H9 (cell line): ENCODE measurements at regions not wholly inside any gene's neighbourhood (a gene's known extent, or its start where the extent isn't known, plus 50 kb on each side); places are given as distances from the start of the nearest gene placed in this dataset.

ENCODE experiments used
- DNase-seq: peaks from one replicate; pipeline ENCODE4 v3.0.0-alpha.2; 2017
- H2AFZ ChIP-seq: one replicate; pipeline ENCODE4 v1.6.1; 2013; ENCODE audit warnings: mild to moderate bottlenecking, low read length, control low read depth, moderate library complexity
- H2AK5ac ChIP-seq: 2 replicates; pipeline ENCODE4 v1.6.1; 2013; ENCODE audit warnings: low read length, control low read depth, mixed read lengths; ENCODE audit not compliant: insufficient read length
- H2BK120ac ChIP-seq: one replicate; pipeline ENCODE4 v1.6.1; 2013; ENCODE audit warnings: low read depth, mild to moderate bottlenecking, low read length, control low read depth, inconsistent platforms; ENCODE audit not compliant: poor library complexity, severe bottlenecking
- H2BK12ac ChIP-seq: 2 replicates; pipeline ENCODE4 v1.6.1; 2013; ENCODE audit warnings: low read length, control low read depth, mixed read lengths, low read depth; ENCODE audit not compliant: insufficient read length
- H2BK15ac ChIP-seq: 2 replicates; pipeline ENCODE4 v1.6.1; 2013; ENCODE audit warnings: low read depth, low read length, control low read depth
- H2BK20ac ChIP-seq: one replicate; pipeline ENCODE4 v1.6.1; 2013; ENCODE audit warnings: low read depth, mild to moderate bottlenecking, low read length, control low read depth, inconsistent platforms; ENCODE audit not compliant: poor library complexity, severe bottlenecking
- H2BK5ac ChIP-seq: 2 replicates; pipeline ENCODE4 v1.6.1; 2013; ENCODE audit warnings: low read length, control low read depth, mixed read lengths; ENCODE audit not compliant: insufficient read length
- H3K14ac ChIP-seq: 2 replicates; pipeline ENCODE4 v1.6.1; 2013; ENCODE audit warnings: low read length, control low read depth; ENCODE audit not compliant: insufficient read depth
- H3K18ac ChIP-seq: 2 replicates; pipeline ENCODE4 v1.6.1; 2013; ENCODE audit warnings: low read depth, mild to moderate bottlenecking, mixed read lengths, low read length, control low read depth; ENCODE audit not compliant: insufficient read length
- H3K23ac ChIP-seq: 2 replicates; pipeline ENCODE4 v1.6.1; 2013; ENCODE audit warnings: low read length, control low read depth, mixed read lengths, low read depth; ENCODE audit not compliant: insufficient read length
- H3K23me2 ChIP-seq: 2 replicates; pipeline ENCODE4 v1.6.1; 2013; ENCODE audit warnings: low read depth, mild to moderate bottlenecking, mixed read lengths, low read length, control low read depth; ENCODE audit not compliant: insufficient read length, poor library complexity, severe bottlenecking
- H3K27ac ChIP-seq: 2 replicates; pipeline ENCODE4 v1.5.1; 2013; ENCODE audit warnings: low read length, control low read depth, mixed read lengths, low read depth; ENCODE audit not compliant: insufficient read length
- H3K27me3 ChIP-seq: 2 replicates; pipeline ENCODE4 v1.6.1; 2013; ENCODE audit warnings: low read length, control low read depth, inconsistent platforms; ENCODE audit not compliant: insufficient read depth
- H3K4ac ChIP-seq: 2 replicates; pipeline ENCODE4 v1.6.1; 2013; ENCODE audit warnings: low read depth, mild to moderate bottlenecking, control low read depth, inconsistent platforms, low read length, moderate library complexity
- H3K4me1 ChIP-seq: 2 replicates; pipeline ENCODE4 v1.6.1; 2013; ENCODE audit warnings: low read length, control low read depth, inconsistent platforms; ENCODE audit not compliant: insufficient read depth
- H3K4me2 ChIP-seq: 2 replicates; pipeline ENCODE4 v1.6.1; 2013; ENCODE audit warnings: low read length, control low read depth, mixed read lengths; ENCODE audit not compliant: insufficient read length, insufficient read depth
- H3K56ac ChIP-seq: 2 replicates; pipeline ENCODE4 v1.6.1; 2013; ENCODE audit warnings: low read depth, mild to moderate bottlenecking, mixed read lengths, low read length, control low read depth; ENCODE audit not compliant: insufficient read length
- H3K79me1 ChIP-seq: 2 replicates; pipeline ENCODE4 v1.6.1; 2013; ENCODE audit warnings: low read depth, mild to moderate bottlenecking, moderate library complexity, low read length, control low read depth, inconsistent platforms; ENCODE audit not compliant: insufficient read depth, poor library complexity, severe bottlenecking
- H3K79me2 ChIP-seq: 2 replicates; pipeline ENCODE4 v1.6.1; 2013; ENCODE audit warnings: low read length, control low read depth, inconsistent platforms; ENCODE audit not compliant: insufficient read depth
- H3K9ac ChIP-seq: 2 replicates; pipeline ENCODE4 v1.6.1; 2013; ENCODE audit warnings: low read length, control low read depth, mixed read lengths; ENCODE audit not compliant: insufficient read length; ENCODE audit errors: extremely low read depth
- H3K9me3 ChIP-seq: one replicate; pipeline ENCODE4 v1.6.1; 2013; ENCODE audit warnings: low read depth, low read length, inconsistent platforms; ENCODE audit not compliant: control insufficient read depth
- H3T11ph ChIP-seq: one replicate; pipeline ENCODE4 v1.6.1; 2013; ENCODE audit warnings: mild to moderate bottlenecking, low read length, control low read depth, inconsistent platforms
- H4K20me1 ChIP-seq: one replicate; pipeline ENCODE4 v1.6.1; 2013; ENCODE audit not compliant: control insufficient read depth, insufficient read length, insufficient read depth
- H4K5ac ChIP-seq: 2 replicates; pipeline ENCODE4 v1.6.1; 2013; ENCODE audit warnings: low read depth, mild to moderate bottlenecking, mixed read lengths, low read length, control low read depth; ENCODE audit not compliant: insufficient read length
- H4K8ac ChIP-seq: replicated peaks from 2 replicates; pipeline ENCODE4 v1.6.1; 2013; ENCODE audit warnings: low read length, control low read depth, mixed read lengths, low read depth; ENCODE audit not compliant: insufficient read length
- H4K91ac ChIP-seq: 2 replicates; pipeline ENCODE4 v1.6.1; 2013; ENCODE audit warnings: low read depth, mild to moderate bottlenecking, moderate library complexity, mixed read lengths, low read length, control low read depth; ENCODE audit not compliant: insufficient read length
- H3K27ac Mint-ChIP-seq, 3 experiments: 2 replicates in 2 of 3; 3 replicates in 1 of 3; pipeline ENCODE4 v1.8.0; 2020 to 2021; ENCODE audit warnings: mixed read lengths in 3 of 3, mild to moderate bottlenecking in 1 of 3, moderate library complexity in 1 of 3
- H3K27me3 Mint-ChIP-seq: 2 replicates; pipeline ENCODE4 v1.8.0; 2021; ENCODE audit warnings: low read depth, mild to moderate bottlenecking, moderate library complexity, mixed read lengths
- H3K36me3 Mint-ChIP-seq, 3 experiments: 2 replicates in 2 of 3; 3 replicates in 1 of 3; pipeline ENCODE4 v1.8.0; 2020 to 2021; ENCODE audit warnings: low read depth in 3 of 3, mixed read lengths in 3 of 3; ENCODE audit not compliant: insufficient read depth in 1 of 3
- H3K4me1 Mint-ChIP-seq, 2 experiments: 2 replicates each; pipeline ENCODE4 v1.8.0; 2020; ENCODE audit warnings: mixed read lengths in 2 of 2
- H3K4me3 Mint-ChIP-seq, 2 experiments: 2 replicates in 1 of 2; 3 replicates in 1 of 2; pipeline ENCODE4 v1.8.0; 2020 to 2021; ENCODE audit warnings: mild to moderate bottlenecking in 2 of 2, mixed read lengths in 2 of 2, moderate library complexity in 1 of 2
- H3K9me3 Mint-ChIP-seq, 2 experiments: 2 replicates in 1 of 2; 3 replicates in 1 of 2; pipeline ENCODE4 v1.8.0; 2020; ENCODE audit warnings: mild to moderate bottlenecking in 2 of 2, mixed read lengths in 2 of 2, moderate library complexity in 1 of 2
- WGBS: extraction: QIAGEN DNeasy Blood & Tissue Kit; methylation state at CpG from one replicate; pipeline ENCODE4 v1.1.7; 2013; ENCODE audit warnings: missing lambda C conversion rate, low lambda C conversion rate, mixed read lengths; ENCODE audit not compliant: insufficient read length; ENCODE audit errors: extremely low coverage; 5-methylcytosine and 5-hydroxymethylcytosine counted together
- TF ChIP-seq, protein P1 (sequence below): fragments of 200-600 bp; sonication (generic); conservative IDR thresholded peaks from 3 replicates; pipeline ENCODE4 v1.8.0; 2021; ENCODE audit warnings: antibody characterized with exemption, mild to moderate bottlenecking

DNA sequence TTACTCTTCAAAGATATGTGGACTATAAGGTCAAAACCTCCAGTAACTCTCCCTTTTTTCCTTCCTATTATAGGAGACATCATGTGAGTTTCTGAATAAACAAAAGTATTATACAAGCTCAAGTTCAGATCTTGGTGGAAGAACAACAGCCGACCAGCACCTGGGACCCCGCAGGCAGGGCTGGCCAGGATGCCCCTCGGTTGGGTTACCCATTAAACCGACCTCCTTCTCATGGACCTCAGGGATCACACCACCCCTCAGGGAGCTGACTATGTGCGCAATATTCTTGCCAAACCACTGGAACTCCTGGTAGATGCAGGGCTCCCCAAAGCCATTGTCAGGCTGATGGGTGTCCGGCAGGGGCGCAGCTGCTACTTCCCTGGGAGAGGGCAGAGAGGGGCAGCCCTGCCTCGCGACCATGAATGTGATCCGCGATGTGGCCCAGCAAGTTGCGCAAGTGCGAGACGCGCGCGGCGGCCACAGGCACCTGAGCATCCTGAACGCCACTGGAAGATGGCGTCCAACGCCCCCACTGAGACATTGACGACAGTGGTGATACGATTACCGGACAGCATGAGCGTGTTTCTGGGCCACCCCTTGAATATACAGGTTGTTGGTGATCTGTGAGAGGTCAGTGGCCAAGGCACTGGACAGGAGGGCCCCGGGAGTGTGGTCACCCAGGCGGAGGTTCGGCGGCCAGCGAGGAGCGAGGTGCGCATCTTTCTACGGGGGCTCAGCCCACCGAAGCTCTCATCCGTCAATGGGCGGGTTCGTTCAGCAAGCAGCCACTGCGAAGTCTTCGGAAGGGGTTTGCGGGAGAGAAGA lies 161.3 kb downstream of the IPMK start:
- Histone ChIP-seq H3K23ac (no peak overlapping the region), H3K4me1 (no peaks in the 10 kb centered on the region), H3K23me2 (no peaks in the 10 kb centered on the region), H2AK5ac (no peak overlapping the region), H3K27ac (no peak overlapping the region), H4K91ac (no peak overlapping the region), H2BK120ac (no peak overlapping the region), H3K18ac (no peak overlapping the region), H3K56ac (no peak overlapping the region), H3K79me1 (no peaks in the 10 kb centered on the region), H2AFZ (no peak overlapping the region), H3K27me3 (no peaks in the 10 kb centered on the region), H2BK20ac (no peak overlapping the region), H3K9ac (no peak overlapping the region), H2BK12ac (no peak overlapping the region), H3K4me2 (no peak overlapping the region), H3K9me3 (no peaks in the 10 kb centered on the region), H3T11ph (no peak overlapping the region), H4K8ac (no peak overlapping the region), H2BK5ac (no peak overlapping the region), H2BK15ac (no peak overlapping the region), H3K4ac (no peak overlapping the region), H3K79me2 (no peaks in the 10 kb centered on the region), H3K14ac (no peak overlapping the region), H4K5ac (no peak overlapping the region), H4K20me1 (no peaks in the 10 kb centered on the region)
- peaks cover 7 to 26% (median 11%) of the 10 kb centered on the region in 3 experiments for H3K36me3 Mint-ChIP-seq
- H3K27me3 Mint-ChIP-seq: no peaks in the 10 kb centered on the region
- no peak overlapping the region for H3K4me3 Mint-ChIP-seq
- H3K4me1 Mint-ChIP-seq: peaks cover 0 to 4% of the 10 kb centered on the region in 2 experiments; a peak in 1 of 4 replicates
- DNase-seq: no peak
- peaks cover 14 to 18% of the 10 kb centered on the region in 2 experiments for H3K9me3 Mint-ChIP-seq
- no CpG with 5 or more reads among the region's 40 CpGs for WGBS
- no peak overlapping the region; a peak in 1 of 7 replicates for H3K27ac Mint-ChIP-seq
- TF ChIP-seq, protein P1, sequence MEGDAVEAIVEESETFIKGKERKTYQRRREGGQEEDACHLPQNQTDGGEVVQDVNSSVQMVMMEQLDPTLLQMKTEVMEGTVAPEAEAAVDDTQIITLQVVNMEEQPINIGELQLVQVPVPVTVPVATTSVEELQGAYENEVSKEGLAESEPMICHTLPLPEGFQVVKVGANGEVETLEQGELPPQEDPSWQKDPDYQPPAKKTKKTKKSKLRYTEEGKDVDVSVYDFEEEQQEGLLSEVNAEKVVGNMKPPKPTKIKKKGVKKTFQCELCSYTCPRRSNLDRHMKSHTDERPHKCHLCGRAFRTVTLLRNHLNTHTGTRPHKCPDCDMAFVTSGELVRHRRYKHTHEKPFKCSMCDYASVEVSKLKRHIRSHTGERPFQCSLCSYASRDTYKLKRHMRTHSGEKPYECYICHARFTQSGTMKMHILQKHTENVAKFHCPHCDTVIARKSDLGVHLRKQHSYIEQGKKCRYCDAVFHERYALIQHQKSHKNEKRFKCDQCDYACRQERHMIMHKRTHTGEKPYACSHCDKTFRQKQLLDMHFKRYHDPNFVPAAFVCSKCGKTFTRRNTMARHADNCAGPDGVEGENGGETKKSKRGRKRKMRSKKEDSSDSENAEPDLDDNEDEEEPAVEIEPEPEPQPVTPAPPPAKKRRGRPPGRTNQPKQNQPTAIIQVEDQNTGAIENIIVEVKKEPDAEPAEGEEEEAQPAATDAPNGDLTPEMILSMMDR: no peak
